Progenitor cell of endocrine pancreas (in vitro differentiated cells): ENCODE measurements at regions not wholly inside any gene's neighbourhood (a gene's known extent, or its start where the extent isn't known, plus 50 kb on each side); places are given as distances from the start of the nearest gene placed in this dataset.

Experiments used
- DNase-seq: peaks from one replicate; pipeline ENCODE4 v3.0.0; 2021; ENCODE audit warnings: low spot score; ENCODE audit not compliant: unreplicated experiment
- H3K27ac Mint-ChIP-seq: 2 replicates; pipeline ENCODE4 v1.8.0; 2021; ENCODE audit warnings: mild to moderate bottlenecking, moderate library complexity, mixed read lengths
- H3K27me3 Mint-ChIP-seq: 2 replicates; pipeline ENCODE4 v1.8.0; 2021; ENCODE audit warnings: mixed read lengths
- H3K36me3 Mint-ChIP-seq: 2 replicates; pipeline ENCODE4 v1.8.0; 2022; ENCODE audit warnings: mixed read lengths; ENCODE audit not compliant: insufficient read depth
- H3K4me1 Mint-ChIP-seq: 2 replicates; pipeline ENCODE4 v1.8.0; 2021; ENCODE audit warnings: low read depth, mixed read lengths
- H3K4me3 Mint-ChIP-seq: 2 replicates; pipeline ENCODE4 v1.8.0; 2021; ENCODE audit warnings: low read depth, mild to moderate bottlenecking, moderate library complexity, mixed read lengths
- H3K9me3 Mint-ChIP-seq: 2 replicates; pipeline ENCODE4 v1.8.0; 2021; ENCODE audit warnings: low read depth, mixed read lengths
- TF ChIP-seq, protein P1 (sequence below): fragments of 200-600 bp; sonication (generic); IDR thresholded peaks from one replicate; pipeline ENCODE4 v1.5.0; 2021; ENCODE audit warnings: antibody characterized with exemption, mild to moderate bottlenecking; ENCODE audit not compliant: unreplicated experiment

DNA sequence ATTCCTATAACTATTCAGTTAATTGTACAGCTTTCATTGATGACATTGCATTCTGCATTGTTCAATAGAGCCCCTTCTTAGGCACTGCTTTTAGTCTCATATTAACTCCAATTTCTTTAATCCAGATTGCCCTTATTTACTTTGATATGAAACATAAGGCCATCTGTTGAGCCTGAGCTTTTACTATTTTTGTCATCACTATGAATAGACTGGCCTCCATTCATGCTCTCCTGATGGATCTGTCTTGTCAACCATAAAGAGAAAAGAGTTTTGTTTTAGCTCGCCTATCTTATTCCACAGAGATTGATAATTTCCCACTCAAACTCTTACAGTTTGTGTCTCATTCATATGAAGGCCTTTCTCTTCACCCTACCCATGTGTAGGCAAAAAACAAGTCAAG, 159.2 kb upstream of the DTNA start:
- TF ChIP-seq, protein P1, sequence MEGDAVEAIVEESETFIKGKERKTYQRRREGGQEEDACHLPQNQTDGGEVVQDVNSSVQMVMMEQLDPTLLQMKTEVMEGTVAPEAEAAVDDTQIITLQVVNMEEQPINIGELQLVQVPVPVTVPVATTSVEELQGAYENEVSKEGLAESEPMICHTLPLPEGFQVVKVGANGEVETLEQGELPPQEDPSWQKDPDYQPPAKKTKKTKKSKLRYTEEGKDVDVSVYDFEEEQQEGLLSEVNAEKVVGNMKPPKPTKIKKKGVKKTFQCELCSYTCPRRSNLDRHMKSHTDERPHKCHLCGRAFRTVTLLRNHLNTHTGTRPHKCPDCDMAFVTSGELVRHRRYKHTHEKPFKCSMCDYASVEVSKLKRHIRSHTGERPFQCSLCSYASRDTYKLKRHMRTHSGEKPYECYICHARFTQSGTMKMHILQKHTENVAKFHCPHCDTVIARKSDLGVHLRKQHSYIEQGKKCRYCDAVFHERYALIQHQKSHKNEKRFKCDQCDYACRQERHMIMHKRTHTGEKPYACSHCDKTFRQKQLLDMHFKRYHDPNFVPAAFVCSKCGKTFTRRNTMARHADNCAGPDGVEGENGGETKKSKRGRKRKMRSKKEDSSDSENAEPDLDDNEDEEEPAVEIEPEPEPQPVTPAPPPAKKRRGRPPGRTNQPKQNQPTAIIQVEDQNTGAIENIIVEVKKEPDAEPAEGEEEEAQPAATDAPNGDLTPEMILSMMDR: no peak
- Mint-ChIP-seq H3K27ac (peak overlapping the region; percentile 17), H3K27me3 (no peaks in the 10 kb centered on the region), H3K36me3 (no peaks in the 10 kb centered on the region), H3K4me1 (peaks cover 25% of the 10 kb centered on the region), H3K4me3 (no peak overlapping the region), H3K9me3 (peaks cover 3% of the 10 kb centered on the region)
- DNase-seq: no peak

DNA sequence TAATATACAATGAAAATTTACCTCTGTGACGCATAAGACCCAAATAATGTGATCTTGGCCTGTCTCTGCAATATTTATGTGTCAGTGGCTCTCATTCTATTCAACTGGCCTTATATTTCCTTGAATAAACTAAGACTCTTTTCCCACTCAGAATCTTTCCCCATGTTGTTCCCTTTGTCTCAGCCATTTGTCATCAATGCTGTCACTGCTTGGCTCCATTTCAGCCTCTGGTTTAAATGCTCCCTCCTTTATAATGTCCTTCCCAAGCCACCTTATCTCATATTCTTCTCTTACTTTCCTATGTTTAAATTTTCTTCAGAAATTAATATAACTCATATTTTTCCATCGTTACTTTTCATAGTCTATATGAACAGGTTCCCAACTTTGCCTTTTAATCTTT, 158.3 kb upstream of the DTNA start:
- no peak overlapping the region for H3K27ac Mint-ChIP-seq
- TF ChIP-seq, protein P1: no peak
- peaks cover 3% of the 10 kb centered on the region for H3K9me3 Mint-ChIP-seq
- no peaks in the 10 kb centered on the region for H3K27me3 Mint-ChIP-seq
- H3K36me3 Mint-ChIP-seq: no peaks in the 10 kb centered on the region
- peaks cover 21% of the 10 kb centered on the region for H3K4me1 Mint-ChIP-seq
- DNase-seq: no peak
- H3K4me3 Mint-ChIP-seq: no peak overlapping the region

DNA sequence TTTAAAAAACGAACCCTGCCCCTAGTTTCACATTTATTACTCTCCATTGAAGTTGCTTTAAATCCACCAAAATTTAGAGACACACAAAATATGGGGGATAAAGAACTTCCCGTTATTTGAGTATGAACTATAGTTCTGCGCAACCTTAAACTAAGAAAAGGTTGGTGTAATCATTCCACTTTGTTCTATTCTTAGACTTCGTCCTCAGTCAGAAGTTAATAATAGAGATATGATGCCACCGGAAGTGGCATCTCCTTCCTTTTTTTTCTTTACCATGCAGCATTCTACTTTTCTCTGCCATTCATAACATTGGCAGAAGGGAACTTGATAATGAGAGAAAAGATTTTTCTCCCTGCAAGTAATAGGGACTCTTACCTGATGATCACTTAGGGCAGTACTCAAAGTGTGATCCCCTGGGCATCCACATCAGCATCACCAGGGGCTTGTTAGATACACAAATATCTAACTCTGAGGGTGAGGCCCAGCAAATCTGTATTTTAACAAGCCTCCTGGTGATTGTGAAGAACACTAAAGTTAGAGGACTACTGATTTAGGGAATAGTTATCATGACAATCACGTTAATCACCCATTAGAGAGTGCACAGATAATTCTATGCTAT, 147.7 kb upstream of the DTNA start:
- H3K4me3 Mint-ChIP-seq: no peak overlapping the region
- H3K9me3 Mint-ChIP-seq: peaks cover 7% of the 10 kb centered on the region
- no peak for DNase-seq
- H3K27me3 Mint-ChIP-seq: no peaks in the 10 kb centered on the region
- no peak overlapping the region for H3K27ac Mint-ChIP-seq
- no peaks in the 10 kb centered on the region for H3K36me3 Mint-ChIP-seq
- TF ChIP-seq, protein P1: no peak
- peaks cover 2% of the 10 kb centered on the region for H3K4me1 Mint-ChIP-seq

DNA sequence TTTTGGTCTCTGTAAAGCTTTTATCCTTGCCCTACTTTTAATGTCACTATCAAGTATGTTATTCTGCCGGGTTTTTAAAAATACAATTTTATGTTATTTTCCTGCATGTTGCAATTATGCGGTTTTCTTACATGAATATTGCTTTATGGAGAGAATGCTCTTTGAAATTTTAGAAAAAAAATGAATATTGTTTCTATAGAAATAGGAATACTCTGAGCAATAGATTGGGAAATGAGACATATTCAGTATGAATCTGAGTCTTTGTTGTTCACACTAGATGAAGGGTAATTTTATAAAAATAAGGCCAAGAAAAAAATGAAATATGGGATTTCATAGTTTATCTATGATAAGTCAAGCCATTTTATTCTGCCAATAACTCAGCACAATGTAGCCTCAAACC, 142.2 kb upstream of the DTNA start:
- H3K27ac Mint-ChIP-seq: no peak overlapping the region
- H3K4me3 Mint-ChIP-seq: no peak overlapping the region
- no peaks in the 10 kb centered on the region for H3K36me3 Mint-ChIP-seq
- H3K9me3 Mint-ChIP-seq: no peaks in the 10 kb centered on the region
- TF ChIP-seq, protein P1: no peak
- DNase-seq: no peak
- H3K27me3 Mint-ChIP-seq: no peaks in the 10 kb centered on the region
- peaks cover 2% of the 10 kb centered on the region for H3K4me1 Mint-ChIP-seq

DNA sequence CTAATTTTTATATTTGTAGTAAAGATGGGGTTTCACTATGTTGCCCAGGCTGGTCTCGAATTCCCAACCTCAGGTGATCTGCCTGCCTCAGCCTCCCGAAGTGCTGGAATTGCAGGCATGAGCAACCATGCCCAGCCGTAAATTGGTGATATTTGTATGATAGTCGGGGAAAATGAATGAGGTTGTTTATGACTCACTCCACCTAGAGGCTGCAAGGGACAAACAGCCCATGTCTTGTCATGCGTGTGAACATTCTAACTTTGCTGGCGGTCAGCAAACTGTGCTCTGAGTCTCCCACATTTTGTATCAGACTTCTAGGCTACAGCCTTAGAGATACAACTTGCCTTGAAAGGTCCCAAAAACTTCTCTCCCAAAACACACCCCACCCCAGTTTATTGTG, 133.5 kb upstream of the DTNA start:
- Mint-ChIP-seq H3K9me3 (peaks cover 18% of the 10 kb centered on the region), H3K27me3 (no peaks in the 10 kb centered on the region), H3K27ac (no peak overlapping the region), H3K4me3 (no peak overlapping the region), H3K36me3 (peaks cover 9% of the 10 kb centered on the region), H3K4me1 (no peaks in the 10 kb centered on the region)
- DNase-seq: no peak
- TF ChIP-seq, protein P1: no peak
